ENCODE measurements at regions not wholly inside any gene's neighbourhood (a gene's known extent, or its start where the extent isn't known, plus 50 kb on each side); places are given as distances from the start of the nearest gene placed in this dataset.

- TF ChIP-seq, protein P1, sequence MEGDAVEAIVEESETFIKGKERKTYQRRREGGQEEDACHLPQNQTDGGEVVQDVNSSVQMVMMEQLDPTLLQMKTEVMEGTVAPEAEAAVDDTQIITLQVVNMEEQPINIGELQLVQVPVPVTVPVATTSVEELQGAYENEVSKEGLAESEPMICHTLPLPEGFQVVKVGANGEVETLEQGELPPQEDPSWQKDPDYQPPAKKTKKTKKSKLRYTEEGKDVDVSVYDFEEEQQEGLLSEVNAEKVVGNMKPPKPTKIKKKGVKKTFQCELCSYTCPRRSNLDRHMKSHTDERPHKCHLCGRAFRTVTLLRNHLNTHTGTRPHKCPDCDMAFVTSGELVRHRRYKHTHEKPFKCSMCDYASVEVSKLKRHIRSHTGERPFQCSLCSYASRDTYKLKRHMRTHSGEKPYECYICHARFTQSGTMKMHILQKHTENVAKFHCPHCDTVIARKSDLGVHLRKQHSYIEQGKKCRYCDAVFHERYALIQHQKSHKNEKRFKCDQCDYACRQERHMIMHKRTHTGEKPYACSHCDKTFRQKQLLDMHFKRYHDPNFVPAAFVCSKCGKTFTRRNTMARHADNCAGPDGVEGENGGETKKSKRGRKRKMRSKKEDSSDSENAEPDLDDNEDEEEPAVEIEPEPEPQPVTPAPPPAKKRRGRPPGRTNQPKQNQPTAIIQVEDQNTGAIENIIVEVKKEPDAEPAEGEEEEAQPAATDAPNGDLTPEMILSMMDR (IDR thresholded peaks at IDR 0.05; ENCODE audit: insufficient read depth, low read depth, low read length) = no peak
- no peak for TF ChIP-seq EZH2 (IDR thresholded peaks at IDR 0.05; ENCODE audit: insufficient read depth, low read length)
Measured at GRCh38 chr2:220880623-220881596, 691.2 kb downstream of the EPHA4 start.
